ENCODE measurements at regions not wholly inside any gene's neighbourhood (a gene's known extent, or its start where the extent isn't known, plus 50 kb on each side); places are given as distances from the start of the nearest gene placed in this dataset.
"Not testable (repeated sequence)": the region's sequence is repeated elsewhere in the genome, so short reads cannot be mapped to it uniquely, and the experiment has no call there.

GRCh38 chr22:25431637-25432342, 132.7 kb upstream of the GRK3 start:
- H3K9me3 ChIP-seq (ENCODE audit: control insufficient read depth in 4 of 4, low read length in 3 of 4); H3K9ac ChIP-seq (ENCODE audit: low read depth in 1 of 2, low read length in 2 of 2); H3K4me3 ChIP-seq (ENCODE audit: low read depth in 1 of 3, low read length in 3 of 3); H3K4me1 ChIP-seq (ENCODE audit: control insufficient read depth in 4 of 4, insufficient read depth in 4 of 4, low read length in 3 of 4); H3K27ac ChIP-seq (ENCODE audit: low read depth in 1 of 2, low read length in 2 of 2); H3K36me3 ChIP-seq (ENCODE audit: control insufficient read depth in 4 of 4, insufficient read depth in 3 of 4, low read depth in 1 of 4, low read length in 3 of 4); H3K27me3 ChIP-seq (ENCODE audit: control insufficient read depth in 4 of 4, insufficient read depth in 4 of 4, low read length in 3 of 4); DNase-seq (ENCODE audit: low spot score): not testable (repeated sequence)
- 95% methylated on average over 3 of the region's 6 CpGs for WGBS

GRCh38 chr22:25433381-25433970, 131.0 kb upstream of the GRK3 start:
- not testable (repeated sequence) for H3K27me3 ChIP-seq (ENCODE audit: control insufficient read depth in 4 of 4, insufficient read depth in 4 of 4, low read length in 3 of 4); H3K9me3 ChIP-seq (ENCODE audit: control insufficient read depth in 4 of 4, low read length in 3 of 4); H3K27ac ChIP-seq (ENCODE audit: low read depth in 1 of 2, low read length in 2 of 2); H3K4me1 ChIP-seq (ENCODE audit: control insufficient read depth in 4 of 4, insufficient read depth in 4 of 4, low read length in 3 of 4); H3K4me3 ChIP-seq (ENCODE audit: low read depth in 1 of 3, low read length in 3 of 3); H3K9ac ChIP-seq (ENCODE audit: low read depth in 1 of 2, low read length in 2 of 2); H3K36me3 ChIP-seq (ENCODE audit: control insufficient read depth in 4 of 4, insufficient read depth in 3 of 4, low read depth in 1 of 4, low read length in 3 of 4); DNase-seq (ENCODE audit: low spot score)
- 71% methylated on average over 8 of the region's 8 CpGs for WGBS

- H3K9ac ChIP-seq (ENCODE audit: low read depth in 1 of 2, low read length in 2 of 2), result no peak overlapping the region
- TF ChIP-seq RAD21 (IDR thresholded peaks at IDR 0.05) (no peak), SP1 (IDR thresholded peaks at IDR 0.05) (no peak), FOXA1 (IDR thresholded peaks at IDR 0.05) (no peak), YY1 (IDR thresholded peaks at IDR 0.05) (no peak), FOXA2 (IDR thresholded peaks at IDR 0.05) (no peak), TAF1 (conservative IDR thresholded peaks at IDR 0.05) (no peak), JUND (IDR thresholded peaks at IDR 0.05) (no peak), EGR1 (IDR thresholded peaks at IDR 0.05; ENCODE audit: low read depth in 2 of 2) (no peak), HNF4G (IDR thresholded peaks at IDR 0.05) (no peak), ZBTB33 (IDR thresholded peaks at IDR 0.05) (no peak), CTCF (IDR thresholded peaks at IDR 0.05; ENCODE audit: low read depth, low read length, missing input control) (no peak), NR2F2 (IDR thresholded peaks at IDR 0.05) (no peak), HNF4A (conservative IDR thresholded peaks at IDR 0.05) (no peak), MAX (IDR thresholded peaks at IDR 0.05) (no peak), REST (IDR thresholded peaks at IDR 0.05) (no peak), ATF3 (IDR thresholded peaks at IDR 0.05) (no peak), RXRA (IDR thresholded peaks at IDR 0.05) (no peak), GABPA (IDR thresholded peaks at IDR 0.05 in 1 of 2, conservative IDR thresholded peaks at IDR 0.05 in 1 of 2) (no peak)
- H3K9me3 ChIP-seq (ENCODE audit: control insufficient read depth in 4 of 4, low read length in 3 of 4), result no peaks in the 10 kb centered on the region
- H3K27ac ChIP-seq (ENCODE audit: low read depth in 1 of 2, low read length in 2 of 2), result no peak overlapping the region
- DNase-seq (ENCODE audit: low spot score), result no peak
- H3K27me3 ChIP-seq (ENCODE audit: control insufficient read depth in 4 of 4, insufficient read depth in 4 of 4, low read length in 3 of 4), result no peaks in the 10 kb centered on the region
- no peaks in the 10 kb centered on the region for H3K36me3 ChIP-seq (ENCODE audit: control insufficient read depth in 4 of 4, insufficient read depth in 3 of 4, low read depth in 1 of 4, low read length in 3 of 4)
- 83% methylated on average over 8 of the region's 8 CpGs for WGBS
- H3K4me1 ChIP-seq (ENCODE audit: control insufficient read depth in 4 of 4, insufficient read depth in 4 of 4, low read length in 3 of 4), result no peaks in the 10 kb centered on the region
- H3K4me3 ChIP-seq (ENCODE audit: low read depth in 1 of 3, low read length in 3 of 3), result no peak overlapping the region
These were observed 126.9 kb upstream of the GRK3 start for GRCh38 chr22:25437414-25438160.
